ENCODE measurements at regions not wholly inside any gene's neighbourhood (a gene's known extent, or its start where the extent isn't known, plus 50 kb on each side); places are given as distances from the start of the nearest gene placed in this dataset.

DNA sequence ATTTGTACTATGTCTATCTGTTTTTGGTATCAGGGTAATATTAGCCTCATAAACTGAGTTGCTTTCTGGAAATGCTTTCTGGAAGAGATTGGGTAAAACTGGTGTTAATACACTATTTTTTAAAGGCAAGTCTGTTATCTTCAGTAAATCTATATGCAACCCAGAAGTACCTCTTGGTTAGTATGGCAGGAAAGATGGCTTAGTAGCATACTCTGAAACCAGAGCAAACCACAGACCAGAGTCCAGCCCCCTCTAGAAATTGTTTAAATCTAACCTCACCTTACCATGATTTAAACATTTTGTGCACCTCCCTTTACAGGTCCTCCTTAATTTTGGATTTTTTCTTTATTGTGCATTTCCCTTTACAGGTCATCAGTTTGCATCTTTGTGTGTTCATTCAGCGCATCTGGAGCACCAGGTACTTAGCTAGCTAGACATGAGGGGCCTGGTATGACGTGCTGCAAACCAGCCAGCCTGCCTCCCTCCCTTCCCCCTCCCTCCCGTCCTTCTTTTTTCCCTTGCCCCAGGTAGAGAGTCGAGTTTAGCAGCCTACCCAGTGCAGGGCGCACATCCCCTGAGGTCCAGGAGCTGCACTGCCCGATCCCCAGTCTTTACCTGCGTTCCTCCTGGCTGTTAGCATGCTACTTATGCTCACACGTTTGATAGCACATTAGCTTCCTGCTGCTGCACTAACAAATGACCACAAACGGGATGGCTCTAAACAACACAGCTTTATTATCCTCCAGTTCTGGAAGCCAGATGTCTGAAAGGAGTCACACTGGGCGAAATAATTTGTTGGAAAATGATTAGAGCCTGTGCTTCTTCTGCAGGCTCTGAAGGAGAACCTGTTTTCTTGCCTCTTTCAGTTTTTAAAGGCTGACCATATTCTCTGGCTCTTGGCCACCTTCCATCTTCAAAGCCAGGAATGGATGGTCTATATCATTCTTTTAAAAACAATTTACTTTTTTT, 299.9 kb upstream of the HABP2 start (continued):
- TF ChIP-seq ZNF341 (tag by site-specific recombination; IDR thresholded peaks at IDR 0.05; ENCODE audit: low read depth) (no peak), ZNF202 (tag by site-specific recombination; IDR thresholded peaks at IDR 0.05; ENCODE audit: borderline replicate concordance) (no peak)

DNA sequence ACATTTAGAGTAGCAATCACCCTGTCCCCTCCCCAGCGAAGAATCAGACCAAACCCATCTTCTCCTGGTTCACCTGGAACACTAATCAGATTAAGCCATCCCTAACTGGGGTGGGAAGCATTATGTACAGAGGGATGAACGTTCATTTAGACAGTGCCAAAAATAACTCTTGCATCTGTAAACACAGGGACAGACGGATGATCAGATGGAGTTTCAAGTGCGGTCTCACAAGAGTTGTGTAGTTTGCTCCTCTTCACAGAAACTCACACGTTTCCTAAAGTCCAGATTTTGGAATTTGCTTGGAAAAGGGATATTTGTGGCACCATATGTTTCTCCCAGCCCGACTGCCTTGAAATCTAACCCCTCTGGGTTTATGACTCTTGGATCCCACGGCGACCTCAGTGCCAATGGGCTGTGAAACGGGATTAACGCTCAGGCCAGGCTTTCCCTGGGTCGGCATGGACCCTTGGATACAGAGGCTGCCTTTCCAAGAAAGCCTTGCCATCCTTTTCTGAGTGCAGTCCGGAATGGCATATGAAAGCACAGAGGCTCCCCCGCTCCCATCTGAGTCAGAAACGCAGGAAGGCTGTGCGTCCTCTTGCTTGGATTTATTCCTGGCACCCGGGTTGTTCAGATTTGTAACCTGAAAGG, 293.2 kb upstream of the HABP2 start:
- H3K36me3 ChIP-seq (ENCODE audit: control insufficient read depth in 2 of 2, insufficient read depth in 1 of 2, low read length in 2 of 2), result no peaks in the 10 kb centered on the region
- H3K27ac ChIP-seq (ENCODE audit: extremely low read depth, low read depth, low read length), result no peak overlapping the region
- no peaks in the 10 kb centered on the region for H3K4me1 ChIP-seq (ENCODE audit: control insufficient read depth, insufficient read depth, low read length)
- no peaks in the 10 kb centered on the region for H3K9me3 ChIP-seq (ENCODE audit: control insufficient read depth, insufficient read depth, low read depth, low read length)
- CTCF ChIA-PET, result no interaction called here
- no peak for TF ChIP-seq ZSCAN16 (tag by site-specific recombination; IDR thresholded peaks at IDR 0.05)
- POLR2A ChIA-PET, result no interaction called here
- no peak overlapping the region for H3K4me3 ChIP-seq (ENCODE audit: low read depth, low read length)

DNA sequence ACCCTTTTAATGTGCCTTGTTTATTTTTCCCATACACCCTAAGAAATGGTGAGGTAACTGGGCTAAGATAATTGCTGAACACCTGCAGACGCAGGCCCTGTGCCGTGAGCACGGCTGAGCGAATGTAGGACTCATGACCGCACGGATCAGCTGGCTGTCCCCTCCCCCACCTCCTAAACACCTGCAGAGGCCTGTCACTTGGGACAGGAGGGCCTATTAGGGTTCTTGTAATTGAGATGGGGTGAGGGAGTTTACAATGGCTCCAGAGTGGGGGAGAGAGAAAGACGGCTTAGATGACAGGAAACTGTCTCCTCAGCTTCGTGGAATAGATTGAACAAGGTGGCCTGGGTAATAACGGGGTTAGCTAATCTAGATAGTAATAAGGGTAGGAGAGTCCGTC, 291.7 kb upstream of the HABP2 start:
- ChIA-PET POLR2A (no interaction called here), CTCF (interaction anchor here (0.5 to 0.6 kb wide), 2 partner anchors 66 to 348 kb away, joined by 3 read pairs; no protein-coding TSS in a partner anchor)
- H3K4me1 ChIP-seq (ENCODE audit: control insufficient read depth, insufficient read depth, low read length), result no peaks in the 10 kb centered on the region
- H3K4me3 ChIP-seq (ENCODE audit: low read depth, low read length), result no peak overlapping the region
- no peaks in the 10 kb centered on the region for H3K9me3 ChIP-seq (ENCODE audit: control insufficient read depth, insufficient read depth, low read depth, low read length)
- H3K36me3 ChIP-seq (ENCODE audit: control insufficient read depth in 2 of 2, insufficient read depth in 1 of 2, low read length in 2 of 2), result no peaks in the 10 kb centered on the region
- TF ChIP-seq GLI4 (tag by site-specific recombination; IDR thresholded peaks at IDR 0.05) (no peak), ZNF561 (tag by site-specific recombination; IDR thresholded peaks at IDR 0.05; ENCODE audit: borderline replicate concordance) (no peak), ZNF510 (tag by site-specific recombination; IDR thresholded peaks at IDR 0.05; ENCODE audit: insufficient replicate concordance) (no peak), TRIM28 (IDR thresholded peaks at IDR 0.05; ENCODE audit: borderline replicate concordance, low read length) (no peak), ZNF514 (tag by site-specific recombination; IDR thresholded peaks at IDR 0.05) (no peak), ZNF555 (tag by site-specific recombination; conservative IDR thresholded peaks at IDR 0.05) (no peak), ZNF239 (tag by site-specific recombination; IDR thresholded peaks at IDR 0.05) (no peak), ZNF274 (IDR thresholded peaks at IDR 0.05; ENCODE audit: low read length) (no peak), ZNF274 (tag by site-specific recombination; IDR thresholded peaks at IDR 0.05; ENCODE audit: borderline replicate concordance) (no peak), ZFP41 (tag by site-specific recombination; IDR thresholded peaks at IDR 0.05; ENCODE audit: borderline replicate concordance) (no peak)
- TF ChIP-seq, protein P1, sequence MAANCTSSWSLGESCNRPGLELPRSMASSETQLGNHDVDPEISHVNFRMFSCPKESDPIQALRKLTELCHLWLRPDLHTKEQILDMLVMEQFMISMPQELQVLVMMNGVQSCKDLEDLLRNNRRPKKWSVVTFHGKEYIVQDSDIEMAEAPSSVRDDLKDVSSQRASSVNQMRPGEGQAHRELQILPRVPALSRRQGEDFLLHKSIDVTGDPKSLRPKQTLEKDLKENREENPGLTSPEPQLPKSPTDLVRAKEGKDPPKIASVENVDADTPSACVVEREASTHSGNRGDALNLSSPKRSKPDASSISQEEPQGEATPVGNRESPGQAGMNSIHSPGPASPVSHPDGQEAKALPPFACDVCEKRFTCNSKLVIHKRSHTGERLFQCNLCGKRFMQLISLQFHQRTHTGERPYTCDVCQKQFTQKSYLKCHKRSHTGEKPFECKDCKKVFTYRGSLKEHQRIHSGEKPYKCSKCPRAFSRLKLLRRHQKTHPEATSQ (tag by site-specific recombination; IDR thresholded peaks at IDR 0.05), result no peak
- TF ChIP-seq, protein P2, sequence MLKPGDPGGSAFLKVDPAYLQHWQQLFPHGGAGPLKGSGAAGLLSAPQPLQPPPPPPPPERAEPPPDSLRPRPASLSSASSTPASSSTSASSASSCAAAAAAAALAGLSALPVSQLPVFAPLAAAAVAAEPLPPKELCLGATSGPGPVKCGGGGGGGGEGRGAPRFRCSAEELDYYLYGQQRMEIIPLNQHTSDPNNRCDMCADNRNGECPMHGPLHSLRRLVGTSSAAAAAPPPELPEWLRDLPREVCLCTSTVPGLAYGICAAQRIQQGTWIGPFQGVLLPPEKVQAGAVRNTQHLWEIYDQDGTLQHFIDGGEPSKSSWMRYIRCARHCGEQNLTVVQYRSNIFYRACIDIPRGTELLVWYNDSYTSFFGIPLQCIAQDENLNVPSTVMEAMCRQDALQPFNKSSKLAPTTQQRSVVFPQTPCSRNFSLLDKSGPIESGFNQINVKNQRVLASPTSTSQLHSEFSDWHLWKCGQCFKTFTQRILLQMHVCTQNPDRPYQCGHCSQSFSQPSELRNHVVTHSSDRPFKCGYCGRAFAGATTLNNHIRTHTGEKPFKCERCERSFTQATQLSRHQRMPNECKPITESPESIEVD (tag by site-specific recombination; IDR thresholded peaks at IDR 0.05), result no peak
- no peak overlapping the region for H3K27ac ChIP-seq (ENCODE audit: extremely low read depth, low read depth, low read length)

DNA sequence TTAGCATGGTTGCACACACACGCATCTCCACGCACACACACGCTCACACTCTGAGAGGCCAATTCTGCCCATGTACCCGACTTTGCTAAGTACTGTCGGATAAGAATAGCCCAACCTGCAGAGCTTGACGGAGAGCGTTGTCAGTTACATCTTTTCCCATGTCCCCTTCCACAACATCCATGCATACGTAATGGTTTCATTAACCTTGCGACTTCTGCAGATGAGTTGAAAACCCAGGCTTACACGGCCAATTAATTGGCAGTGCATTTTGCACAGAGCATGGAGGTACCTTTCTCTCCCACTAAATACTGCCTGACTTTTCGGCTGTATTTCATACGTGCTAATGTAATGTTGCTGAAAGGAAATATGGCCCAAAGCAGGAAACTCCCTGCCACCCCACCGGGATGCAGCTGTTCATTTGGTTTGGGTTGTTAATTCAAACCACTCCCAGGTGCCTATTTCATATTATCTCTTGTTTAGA, 291.2 kb upstream of the HABP2 start:
- POLR2A ChIA-PET, result no interaction called here

More for the DNA sequence above, 291.2 kb upstream of the HABP2 start:
- TF ChIP-seq ZNF423 (tag by site-specific recombination; IDR thresholded peaks at IDR 0.05) (no peak), ZNF335 (tag by site-specific recombination; conservative IDR thresholded peaks at IDR 0.05) (no peak), ZEB2 (tag by site-specific recombination; IDR thresholded peaks at IDR 0.05) (no peak)
- TF ChIP-seq, protein P3, sequence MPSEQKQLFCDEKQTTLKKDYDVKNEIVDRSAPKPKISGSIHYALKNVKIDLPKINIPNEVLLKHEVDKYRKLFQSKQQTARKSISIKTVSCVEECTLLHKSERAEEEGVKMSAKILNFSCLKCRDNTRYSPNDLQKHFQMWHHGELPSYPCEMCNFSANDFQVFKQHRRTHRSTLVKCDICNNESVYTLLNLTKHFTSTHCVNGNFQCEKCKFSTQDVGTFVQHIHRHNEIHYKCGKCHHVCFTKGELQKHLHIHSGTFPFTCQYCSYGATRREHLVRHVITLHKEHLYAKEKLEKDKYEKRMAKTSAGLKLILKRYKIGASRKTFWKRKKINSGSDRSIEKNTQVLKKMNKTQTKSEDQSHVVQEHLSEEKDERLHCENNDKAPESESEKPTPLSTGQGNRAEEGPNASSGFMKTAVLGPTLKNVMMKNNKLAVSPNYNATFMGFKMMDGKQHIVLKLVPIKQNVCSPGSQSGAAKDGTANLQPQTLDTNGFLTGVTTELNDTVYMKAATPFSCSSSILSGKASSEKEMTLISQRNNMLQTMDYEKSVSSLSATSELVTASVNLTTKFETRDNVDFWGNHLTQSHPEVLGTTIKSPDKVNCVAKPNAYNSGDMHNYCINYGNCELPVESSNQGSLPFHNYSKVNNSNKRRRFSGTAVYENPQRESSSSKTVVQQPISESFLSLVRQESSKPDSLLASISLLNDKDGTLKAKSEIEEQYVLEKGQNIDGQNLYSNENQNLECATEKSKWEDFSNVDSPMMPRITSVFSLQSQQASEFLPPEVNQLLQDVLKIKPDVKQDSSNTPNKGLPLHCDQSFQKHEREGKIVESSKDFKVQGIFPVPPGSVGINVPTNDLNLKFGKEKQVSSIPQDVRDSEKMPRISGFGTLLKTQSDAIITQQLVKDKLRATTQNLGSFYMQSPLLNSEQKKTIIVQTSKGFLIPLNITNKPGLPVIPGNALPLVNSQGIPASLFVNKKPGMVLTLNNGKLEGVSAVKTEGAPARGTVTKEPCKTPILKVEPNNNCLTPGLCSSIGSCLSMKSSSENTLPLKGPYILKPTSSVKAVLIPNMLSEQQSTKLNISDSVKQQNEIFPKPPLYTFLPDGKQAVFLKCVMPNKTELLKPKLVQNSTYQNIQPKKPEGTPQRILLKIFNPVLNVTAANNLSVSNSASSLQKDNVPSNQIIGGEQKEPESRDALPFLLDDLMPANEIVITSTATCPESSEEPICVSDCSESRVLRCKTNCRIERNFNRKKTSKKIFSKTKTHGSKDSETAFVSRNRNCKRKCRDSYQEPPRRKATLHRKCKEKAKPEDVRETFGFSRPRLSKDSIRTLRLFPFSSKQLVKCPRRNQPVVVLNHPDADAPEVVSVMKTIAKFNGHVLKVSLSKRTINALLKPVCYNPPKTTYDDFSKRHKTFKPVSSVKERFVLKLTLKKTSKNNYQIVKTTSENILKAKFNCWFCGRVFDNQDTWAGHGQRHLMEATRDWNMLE (tag by site-specific recombination; conservative IDR thresholded peaks at IDR 0.05; ENCODE audit: low read depth), result no peak
- no peaks in the 10 kb centered on the region for H3K36me3 ChIP-seq (ENCODE audit: control insufficient read depth in 2 of 2, insufficient read depth in 1 of 2, low read length in 2 of 2)
- no peak overlapping the region for H3K4me3 ChIP-seq (ENCODE audit: low read depth, low read length)
- no peaks in the 10 kb centered on the region for H3K9me3 ChIP-seq (ENCODE audit: control insufficient read depth, insufficient read depth, low read depth, low read length)
- no peaks in the 10 kb centered on the region for H3K4me1 ChIP-seq (ENCODE audit: control insufficient read depth, insufficient read depth, low read length)
- no peak overlapping the region for H3K27ac ChIP-seq (ENCODE audit: extremely low read depth, low read depth, low read length)
- CTCF ChIA-PET, result interaction anchor here (0.6 kb wide), 1 partner anchor 349 kb away, joined by 3 read pairs; no protein-coding TSS in a partner anchor

Measured in HEK293 (cell line).